ENCODE measurements at regions not wholly inside any gene's neighbourhood (a gene's known extent, or its start where the extent isn't known, plus 50 kb on each side); places are given as distances from the start of the nearest gene placed in this dataset.

GRCh38 chr9:103361906-103362305, 366.8 kb downstream of the CYLC2 start:
- no peak for DNase-seq
- in situ Hi-C loops (cut with HindIII; ENCODE audit: low pct_ligation_motif_present, low pct_unique_long_range_greater_than_20kb, low sequenced_read_pairs): no loop called here

- no peak for DNase-seq
- in situ Hi-C loops (cut with HindIII; ENCODE audit: low pct_ligation_motif_present, low pct_unique_long_range_greater_than_20kb, low sequenced_read_pairs): no loop called here
Measured at GRCh38 chr9:103362986-103363385, 367.9 kb downstream of the CYLC2 start.

DNA sequence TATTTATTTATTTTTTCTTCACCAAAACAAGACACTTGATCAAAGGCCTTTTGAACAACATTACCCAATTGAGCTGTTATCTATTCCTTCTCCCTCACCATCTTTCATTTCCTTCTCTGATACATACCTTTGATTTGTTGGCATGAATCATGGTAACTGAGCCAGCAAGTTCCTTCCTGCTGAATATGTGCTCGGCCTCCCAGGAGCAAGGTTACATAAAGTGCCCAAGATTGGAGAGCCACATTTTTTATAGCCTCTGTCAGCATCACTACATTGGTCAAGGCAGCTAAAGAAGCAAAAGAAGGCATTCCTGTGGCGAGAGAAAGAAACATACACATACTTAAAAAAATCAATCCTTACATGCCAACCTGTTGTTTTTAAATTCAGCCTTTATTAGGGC, 369.6 kb downstream of the CYLC2 start:
- in situ Hi-C loops (cut with HindIII; ENCODE audit: low pct_ligation_motif_present, low pct_unique_long_range_greater_than_20kb, low sequenced_read_pairs): no loop called here
- peak; percentile 86 for DNase-seq

DNA sequence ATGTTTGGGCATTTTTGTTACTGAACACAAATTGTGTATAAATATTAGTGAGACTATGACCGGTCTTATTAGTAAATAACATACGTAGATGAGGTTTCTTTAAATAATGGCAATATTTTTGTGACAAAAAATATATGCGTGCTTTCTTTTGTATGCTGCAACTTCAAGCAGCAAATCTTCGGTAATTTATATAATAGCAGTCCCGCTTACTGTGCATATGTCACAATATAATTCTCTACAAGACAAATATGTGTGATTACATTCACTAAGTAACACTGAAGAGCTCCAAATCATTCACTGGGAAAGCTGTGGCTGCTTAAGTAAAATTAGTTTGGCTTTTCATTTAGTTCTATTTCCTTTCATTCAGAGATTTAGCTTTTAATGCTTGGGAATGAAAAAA, 376.0 kb downstream of the CYLC2 start:
- in situ Hi-C loops (cut with HindIII; ENCODE audit: low pct_ligation_motif_present, low pct_unique_long_range_greater_than_20kb, low sequenced_read_pairs): no loop called here
- DNase-seq: no peak

GRCh38 chr9:103372828-103373227, 377.7 kb downstream of the CYLC2 start:
- no peak for DNase-seq
- in situ Hi-C loops (cut with HindIII; ENCODE audit: low pct_ligation_motif_present, low pct_unique_long_range_greater_than_20kb, low sequenced_read_pairs): no loop called here

DNA sequence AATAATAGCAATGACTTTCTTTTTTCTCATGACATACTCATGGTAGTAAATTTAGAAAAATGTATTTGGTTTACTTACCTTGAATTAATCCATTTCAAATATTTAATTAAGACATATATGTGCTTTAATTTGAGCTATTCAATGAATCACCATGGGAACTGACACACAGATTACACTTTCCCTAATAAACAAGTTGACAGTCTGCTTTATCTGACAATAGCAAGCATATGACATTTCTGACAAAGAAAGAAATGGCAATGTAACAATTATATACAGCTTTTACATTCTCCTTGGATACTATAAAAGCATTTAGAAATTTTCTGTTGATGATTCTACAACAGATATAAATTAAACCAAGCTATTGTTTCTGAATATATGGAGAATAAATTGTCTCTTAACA, 382.5 kb downstream of the CYLC2 start:
- DNase-seq: no peak
- in situ Hi-C loops (cut with HindIII; ENCODE audit: low pct_ligation_motif_present, low pct_unique_long_range_greater_than_20kb, low sequenced_read_pairs): no loop called here

GRCh38 chr9:103397868-103398600, 402.9 kb downstream of the CYLC2 start:
- in situ Hi-C loops (cut with HindIII; ENCODE audit: low pct_ligation_motif_present, low pct_unique_long_range_greater_than_20kb, low sequenced_read_pairs): no loop called here
- DNase-seq: peak; percentile 59

GRCh38 chr9:103399535-103399934, 404.4 kb downstream of the CYLC2 start:
- no peak for DNase-seq
- in situ Hi-C loops (cut with HindIII; ENCODE audit: low pct_ligation_motif_present, low pct_unique_long_range_greater_than_20kb, low sequenced_read_pairs): no loop called here

- DNase-seq: no peak
- in situ Hi-C loops (cut with HindIII; ENCODE audit: low pct_ligation_motif_present, low pct_unique_long_range_greater_than_20kb, low sequenced_read_pairs): no loop called here
Measured at GRCh38 chr9:103407260-103407659, 412.1 kb downstream of the CYLC2 start.

GRCh38 chr9:103410059-103410458, 414.9 kb downstream of the CYLC2 start:
- in situ Hi-C loops (cut with HindIII; ENCODE audit: low pct_ligation_motif_present, low pct_unique_long_range_greater_than_20kb, low sequenced_read_pairs): no loop called here
- DNase-seq: no peak

- no peak for DNase-seq
- in situ Hi-C loops (cut with HindIII; ENCODE audit: low pct_ligation_motif_present, low pct_unique_long_range_greater_than_20kb, low sequenced_read_pairs): no loop called here
Measured at GRCh38 chr9:103427696-103428095, 432.6 kb downstream of the CYLC2 start.

GRCh38 chr9:103430469-103430868, 435.3 kb downstream of the CYLC2 start:
- no peak for DNase-seq
- in situ Hi-C loops (cut with HindIII; ENCODE audit: low pct_ligation_motif_present, low pct_unique_long_range_greater_than_20kb, low sequenced_read_pairs): no loop called here

DNA sequence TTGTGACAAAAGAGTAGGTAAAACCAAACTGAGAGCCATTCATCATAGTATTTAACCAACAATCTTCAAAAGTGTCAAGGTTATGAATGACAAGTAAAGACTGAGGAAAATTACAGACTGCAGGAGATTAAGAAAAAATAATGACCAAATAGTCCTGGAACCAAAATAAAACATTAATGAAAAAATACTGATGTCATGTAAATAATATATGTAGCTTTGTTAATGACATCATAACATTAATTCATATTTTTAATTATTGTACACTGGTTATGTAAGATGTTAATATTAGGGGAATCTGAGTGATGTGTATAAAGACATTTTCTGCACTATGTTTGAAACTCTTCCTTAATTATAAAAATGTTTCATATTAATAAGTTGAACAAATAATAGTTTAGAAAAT, 436.7 kb downstream of the CYLC2 start:
- no peak for DNase-seq
- in situ Hi-C loops (cut with HindIII; ENCODE audit: low pct_ligation_motif_present, low pct_unique_long_range_greater_than_20kb, low sequenced_read_pairs): no loop called here

DNA sequence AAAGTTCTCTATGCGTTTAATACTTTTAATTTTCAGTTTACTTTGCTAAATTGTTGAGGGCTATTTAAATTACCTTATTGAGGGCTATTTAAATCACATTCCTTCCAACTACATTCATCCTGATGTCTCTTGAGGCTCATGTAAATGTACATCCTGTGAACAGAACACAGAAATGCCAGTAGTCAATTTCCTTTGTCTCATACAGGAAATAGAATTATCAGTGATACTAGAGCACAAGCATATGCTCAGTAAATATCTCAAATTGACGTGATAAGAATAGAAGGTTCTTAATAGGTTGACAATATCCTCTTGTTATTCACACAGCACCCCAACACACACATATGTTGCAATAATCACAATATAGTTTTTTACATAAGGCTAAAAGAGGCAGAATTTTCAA, 449.0 kb downstream of the CYLC2 start:
- DNase-seq: no peak
- in situ Hi-C loops (cut with HindIII; ENCODE audit: low pct_ligation_motif_present, low pct_unique_long_range_greater_than_20kb, low sequenced_read_pairs): no loop called here

- in situ Hi-C loops (cut with HindIII; ENCODE audit: low pct_ligation_motif_present, low pct_unique_long_range_greater_than_20kb, low sequenced_read_pairs): no loop called here
- DNase-seq: no peak
Measured at GRCh38 chr9:103458826-103459225, 463.7 kb downstream of the CYLC2 start.

GRCh38 chr9:103471241-103471640, 476.1 kb downstream of the CYLC2 start:
- in situ Hi-C loops (cut with HindIII; ENCODE audit: low pct_ligation_motif_present, low pct_unique_long_range_greater_than_20kb, low sequenced_read_pairs): no loop called here

GRCh38 chr9:103474156-103474555, 479.0 kb downstream of the CYLC2 start:
- no peak for DNase-seq
- in situ Hi-C loops (cut with HindIII; ENCODE audit: low pct_ligation_motif_present, low pct_unique_long_range_greater_than_20kb, low sequenced_read_pairs): no loop called here

More at GRCh38 chr9:103471241-103471640, 476.1 kb downstream of the CYLC2 start:
- DNase-seq: no peak

- in situ Hi-C loops (cut with HindIII; ENCODE audit: low pct_ligation_motif_present, low pct_unique_long_range_greater_than_20kb, low sequenced_read_pairs): no loop called here
- no peak for DNase-seq
Measured at GRCh38 chr9:103483471-103484096, 488.5 kb downstream of the CYLC2 start.

- in situ Hi-C loops (cut with HindIII; ENCODE audit: low pct_ligation_motif_present, low pct_unique_long_range_greater_than_20kb, low sequenced_read_pairs): no loop called here
- DNase-seq: no peak
Measured at GRCh38 chr9:103485138-103485537, 490.0 kb downstream of the CYLC2 start.

DNA sequence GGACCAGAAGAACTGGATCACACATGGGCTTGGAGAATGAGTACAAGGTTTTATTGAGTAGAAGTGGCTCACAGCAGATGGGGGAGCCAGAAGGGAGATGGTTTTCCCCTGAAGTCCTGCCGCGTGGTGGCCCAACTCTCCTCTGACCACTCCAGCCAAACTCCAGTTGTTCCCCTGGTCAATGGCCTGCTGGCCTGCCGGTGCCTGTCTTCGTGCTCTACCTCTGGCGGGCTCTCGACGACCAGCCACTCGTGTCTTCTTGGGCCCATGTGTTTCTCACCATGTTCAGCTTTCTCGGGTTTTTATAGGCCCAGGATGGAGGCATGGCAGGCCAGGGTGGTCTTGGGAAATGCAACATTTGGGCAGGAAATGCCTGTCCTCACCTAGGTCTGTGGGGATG, 519.6 kb downstream of the CYLC2 start:
- in situ Hi-C loops (cut with HindIII; ENCODE audit: low pct_ligation_motif_present, low pct_unique_long_range_greater_than_20kb, low sequenced_read_pairs): no loop called here
- DNase-seq: no peak
